Right cardiac atrium (tissue), 5 donors: ENCODE measurements at regions not wholly inside any gene's neighbourhood (a gene's known extent, or its start where the extent isn't known, plus 50 kb on each side); places are given as distances from the start of the nearest gene placed in this dataset.

Experiments used
- ATAC-seq, 2 donors: fragments of 200-7000 bp; cut with Tn5 transposase; one replicate each; pipeline versions ENCODE4 v1.8.0 to v1.9.1; 2020; ENCODE audit warnings: moderate library complexity in 2 of 2, mild to moderate bottlenecking in 1 of 2
- DNase-seq, 3 donors: peaks; one replicate each; pipeline ENCODE4 v3.0.0-alpha.2; 2020
- H3K27ac ChIP-seq: one replicate; pipeline ENCODE4 v1.5.1; 2013; ENCODE audit warnings: mild to moderate bottlenecking, low read length, control low read depth, moderate library complexity
- H3K27me3 ChIP-seq: one replicate; pipeline ENCODE4 v1.6.1; 2013; ENCODE audit not compliant: control insufficient read depth, insufficient read depth
- H3K4me1 ChIP-seq: one replicate; pipeline ENCODE4 v1.6.1; 2013; ENCODE audit warnings: low read length; ENCODE audit not compliant: control insufficient read depth, insufficient read depth
- H3K4me3 ChIP-seq: one replicate; pipeline ENCODE4 v1.5.1; 2013; ENCODE audit warnings: low read length, control low read depth
- H3K9me3 ChIP-seq: one replicate; pipeline ENCODE4 v1.6.1; 2013; ENCODE audit warnings: low read length; ENCODE audit not compliant: control insufficient read depth
- WGBS: extraction: QIAGEN DNeasy Blood & Tissue Kit; methylation state at CpG from one replicate; pipeline ENCODE4 v1.1.7; 2013; 5-methylcytosine and 5-hydroxymethylcytosine counted together
- intact Hi-C, 4 donors: fragments of 100-400 bp; cut with DNase I; formaldehyde crosslinking; loops; one replicate each; pipeline versions ENCODE4 v1.11.0 to v1.14.0; 2022 to 2023
- donor health status: healthy with polysubstance abuse.
- donor health status: DM: no; HTN: yes; CAD: no.
- donor health status: DM: no; HTN: no; CAD: no.
- donor health status: DM: no; HTN: yes; CAD: no; lungs with severe emphysema.
- donor health status: DM: yes; HTN: yes; CAD: no.

DNA sequence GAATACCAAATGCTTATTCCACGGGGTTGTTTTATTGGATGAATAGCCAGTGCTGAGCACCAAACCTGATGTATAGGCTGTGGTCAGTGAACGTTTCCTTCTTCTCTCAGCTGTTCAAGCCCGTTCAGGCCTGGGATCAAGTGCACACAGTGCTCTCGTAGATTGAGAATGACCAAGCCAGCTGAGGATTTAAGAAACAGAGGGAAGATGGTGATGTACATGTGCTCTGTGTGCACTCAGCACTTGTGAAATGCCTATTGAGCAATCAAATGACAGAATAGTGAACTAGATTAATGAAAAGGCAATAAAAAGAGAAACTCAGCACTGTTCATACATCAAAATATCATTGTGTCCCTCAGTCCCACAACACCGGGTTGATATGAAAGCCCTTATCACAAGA, 302.5 kb downstream of the BMPER start:
- 90% methylated on average over 5 of the region's 5 CpGs for WGBS
- Histone ChIP-seq H3K4me3 (no peak overlapping the region), H3K27me3 (no peaks in the 10 kb centered on the region), H3K4me1 (no peaks in the 10 kb centered on the region), H3K9me3 (no peaks in the 10 kb centered on the region), H3K27ac (no peak overlapping the region)
- DNase-seq = no peak
- intact Hi-C loops = no loop called here
- no peak for ATAC-seq

DNA sequence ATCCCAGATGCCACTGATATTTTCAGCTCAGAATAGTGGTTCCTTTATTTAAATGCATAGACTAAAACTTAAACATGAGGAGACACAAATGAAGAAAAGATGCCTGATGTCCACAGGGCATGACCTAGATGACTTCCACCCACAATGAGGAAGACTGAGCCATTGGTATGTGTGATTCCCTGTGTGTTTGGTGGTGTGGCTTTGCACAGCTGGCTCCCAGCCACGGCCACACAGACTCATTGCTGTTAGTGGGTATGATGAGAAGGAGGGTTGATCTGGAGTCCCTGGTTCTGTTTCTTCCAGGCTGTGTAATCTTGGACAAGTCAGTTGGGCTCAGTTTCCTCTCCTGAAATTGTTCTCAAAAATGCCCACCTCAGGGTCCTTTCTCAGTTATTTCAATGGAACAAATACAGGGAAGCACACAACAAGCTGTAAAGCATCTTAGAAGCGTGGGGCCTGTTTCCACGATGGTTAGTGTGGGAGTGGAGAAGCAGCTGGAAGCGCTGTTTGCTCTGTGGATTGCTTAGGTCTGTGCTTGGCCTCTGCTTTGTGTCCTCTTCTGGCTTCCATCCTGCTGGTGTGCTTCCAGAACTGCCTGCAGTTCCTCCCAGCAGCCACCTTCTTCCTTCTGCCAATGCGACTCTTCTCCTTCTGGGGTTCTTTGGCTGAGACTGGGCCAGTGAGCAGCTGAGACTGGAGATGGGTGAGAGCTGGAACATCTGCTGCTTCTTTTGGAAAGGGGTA, 303.7 kb downstream of the BMPER start:
- no peak for ATAC-seq
- H3K4me3 ChIP-seq = no peak overlapping the region

DNA sequence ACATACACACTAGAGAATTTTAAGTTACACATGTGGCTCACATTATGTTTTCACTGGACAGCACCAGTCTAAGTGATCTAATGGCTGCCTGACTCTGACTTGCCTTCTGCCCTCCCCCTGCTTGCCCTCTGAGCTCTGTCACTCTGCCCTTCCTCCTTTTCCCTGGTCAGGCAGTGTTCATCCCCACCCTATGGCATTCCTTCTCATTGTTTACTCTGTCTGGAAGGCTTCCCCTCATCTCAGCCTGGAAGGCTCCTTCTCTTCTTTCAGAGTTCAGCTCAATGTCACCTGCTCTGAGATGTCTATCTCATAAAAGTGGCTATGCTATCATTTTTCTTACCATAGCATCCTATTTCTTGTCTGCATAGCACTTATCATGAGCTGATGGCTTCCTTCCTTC, 305.7 kb downstream of the BMPER start:
- intact Hi-C loops = no loop called here
- Histone ChIP-seq H3K27me3 (no peaks in the 10 kb centered on the region), H3K4me1 (no peaks in the 10 kb centered on the region), H3K9me3 (no peaks in the 10 kb centered on the region), H3K27ac (no peak overlapping the region), H3K4me3 (no peak overlapping the region)
- no peak for DNase-seq
- ATAC-seq = no peak

More for the DNA sequence above, 303.7 kb downstream of the BMPER start:
- no peaks in the 10 kb centered on the region for H3K27me3 ChIP-seq
- WGBS = 72% methylated on average over 5 of the region's 5 CpGs
- no peak overlapping the region for H3K27ac ChIP-seq
- H3K9me3 ChIP-seq = no peaks in the 10 kb centered on the region
- H3K4me1 ChIP-seq = no peaks in the 10 kb centered on the region
- peak in 1 of 3 donors; percentile 49 for DNase-seq
- intact Hi-C loops = no loop called here

DNA sequence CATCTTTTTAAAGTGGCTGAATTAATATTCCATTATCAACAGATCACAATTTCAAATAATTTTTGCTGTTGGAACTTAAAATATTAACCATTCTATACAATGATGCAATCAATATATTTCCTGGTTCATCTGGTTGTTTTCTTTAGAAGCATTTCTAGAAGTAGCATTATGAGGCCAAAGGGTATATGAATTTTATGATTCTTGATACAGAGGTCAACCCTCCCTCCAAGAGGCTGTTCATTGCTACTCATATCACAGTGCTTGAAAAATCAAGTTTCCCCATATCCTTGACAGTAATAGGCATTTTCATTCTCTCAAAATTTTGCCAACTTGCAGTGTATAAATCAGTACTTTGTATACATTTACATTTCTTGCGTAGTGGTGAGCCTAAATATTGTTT, 312.6 kb downstream of the BMPER start:
- Histone ChIP-seq H3K4me3 (no peak overlapping the region), H3K27me3 (no peaks in the 10 kb centered on the region), H3K4me1 (no peaks in the 10 kb centered on the region), H3K27ac (no peak overlapping the region), H3K9me3 (no peaks in the 10 kb centered on the region)
- DNase-seq (no peak), ATAC-seq (no peak)
- intact Hi-C loops = no loop called here
- 94% methylated on average over 1 of the region's 1 CpG for WGBS

DNA sequence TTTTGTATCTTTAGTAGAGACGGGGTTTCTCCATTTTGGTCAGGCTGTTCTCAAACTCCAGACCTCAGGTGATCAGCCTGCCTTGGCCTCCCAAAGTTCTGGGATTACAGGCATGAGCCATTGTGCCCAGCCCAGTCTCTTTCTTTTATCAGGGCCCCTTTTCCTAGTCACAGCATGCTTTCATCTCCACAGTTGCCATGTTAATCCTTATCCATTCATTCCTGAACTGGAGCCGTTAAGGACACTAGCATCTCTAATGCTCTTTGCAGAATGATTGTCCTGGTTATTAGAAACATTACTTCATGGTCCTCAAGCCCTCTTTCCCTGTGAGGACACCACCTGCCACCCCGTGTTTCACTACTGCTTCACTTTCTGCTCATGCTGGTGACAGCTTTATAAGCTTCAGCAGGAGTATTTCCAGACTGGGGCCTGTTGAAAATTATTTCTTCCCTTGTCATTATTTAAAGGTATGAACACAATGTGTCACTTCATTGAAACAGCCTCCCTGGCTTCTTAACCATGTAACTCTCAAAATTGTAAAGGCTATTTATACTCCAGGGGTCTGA, 313.9 kb downstream of the BMPER start:
- intact Hi-C loops = no loop called here
- no peak for DNase-seq
- H3K27me3 ChIP-seq = no peaks in the 10 kb centered on the region
- H3K9me3 ChIP-seq = no peaks in the 10 kb centered on the region
- H3K27ac ChIP-seq = no peak overlapping the region
- no peak overlapping the region for H3K4me3 ChIP-seq
- no peaks in the 10 kb centered on the region for H3K4me1 ChIP-seq
- 67% methylated on average over 3 of the region's 3 CpGs for WGBS
- no peak for ATAC-seq

- Histone ChIP-seq H3K9me3 (no peaks in the 10 kb centered on the region), H3K4me3 (no peak overlapping the region), H3K27me3 (no peaks in the 10 kb centered on the region), H3K27ac (no peak overlapping the region), H3K4me1 (no peaks in the 10 kb centered on the region)
- intact Hi-C loops = no loop called here
- ATAC-seq (no peak), DNase-seq (no peak)
- WGBS = 55% methylated on average over 4 of the region's 4 CpGs
These were observed 315.3 kb downstream of the BMPER start for GRCh38 chr7:34220506-34221185.

- no peak overlapping the region for H3K4me3 ChIP-seq
- H3K27me3 ChIP-seq = no peaks in the 10 kb centered on the region
- no peak overlapping the region for H3K27ac ChIP-seq
- intact Hi-C loops = no loop called here
- no peaks in the 10 kb centered on the region for H3K4me1 ChIP-seq
- ATAC-seq (no peak), DNase-seq (no peak)
- no peaks in the 10 kb centered on the region for H3K9me3 ChIP-seq
These were observed 317.0 kb downstream of the BMPER start for GRCh38 chr7:34222316-34222715.

DNA sequence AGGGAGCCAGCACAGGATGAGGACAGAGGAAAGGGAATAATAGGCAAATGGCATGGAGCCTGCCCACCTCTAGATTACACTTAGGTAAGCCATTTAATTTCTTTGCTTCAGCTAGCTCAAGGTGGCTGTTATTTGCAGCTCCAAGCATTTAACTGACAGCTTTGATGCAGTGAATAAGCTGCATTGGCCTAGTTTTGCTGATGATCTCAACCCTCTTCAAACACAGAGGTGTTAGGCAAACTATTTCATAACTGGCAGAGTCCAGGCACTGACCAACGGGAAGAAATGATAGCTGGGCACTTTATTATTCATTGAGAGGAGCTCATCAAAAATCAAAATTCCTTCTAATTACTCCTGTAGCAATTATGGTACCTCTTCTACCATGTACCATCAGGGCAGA, 317.4 kb downstream of the BMPER start:
- no peak for DNase-seq
- H3K4me1 ChIP-seq = no peaks in the 10 kb centered on the region
- no peaks in the 10 kb centered on the region for H3K9me3 ChIP-seq
- H3K27ac ChIP-seq = no peak overlapping the region
- no peak overlapping the region for H3K4me3 ChIP-seq
- intact Hi-C loops = no loop called here
- WGBS = 59% methylated on average over 1 of the region's 1 CpG
- ATAC-seq = no peak
- H3K27me3 ChIP-seq = no peaks in the 10 kb centered on the region

- no peak for DNase-seq
- Histone ChIP-seq H3K4me1 (no peaks in the 10 kb centered on the region), H3K27ac (no peak overlapping the region), H3K4me3 (no peak overlapping the region), H3K27me3 (no peaks in the 10 kb centered on the region), H3K9me3 (no peaks in the 10 kb centered on the region)
- 75% methylated on average over 1 of the region's 1 CpG for WGBS
- ATAC-seq = no peak
- intact Hi-C loops = no loop called here
These were observed 318.9 kb downstream of the BMPER start for GRCh38 chr7:34224281-34224680.

GRCh38 chr7:34225193-34225592, 319.9 kb downstream of the BMPER start:
- no peak for DNase-seq
- Histone ChIP-seq H3K4me1 (no peaks in the 10 kb centered on the region), H3K4me3 (no peak overlapping the region), H3K9me3 (no peaks in the 10 kb centered on the region), H3K27ac (no peak overlapping the region), H3K27me3 (no peaks in the 10 kb centered on the region)
- ATAC-seq = no peak
- intact Hi-C loops = no loop called here
- WGBS = 82% methylated on average over 5 of the region's 5 CpGs

DNA sequence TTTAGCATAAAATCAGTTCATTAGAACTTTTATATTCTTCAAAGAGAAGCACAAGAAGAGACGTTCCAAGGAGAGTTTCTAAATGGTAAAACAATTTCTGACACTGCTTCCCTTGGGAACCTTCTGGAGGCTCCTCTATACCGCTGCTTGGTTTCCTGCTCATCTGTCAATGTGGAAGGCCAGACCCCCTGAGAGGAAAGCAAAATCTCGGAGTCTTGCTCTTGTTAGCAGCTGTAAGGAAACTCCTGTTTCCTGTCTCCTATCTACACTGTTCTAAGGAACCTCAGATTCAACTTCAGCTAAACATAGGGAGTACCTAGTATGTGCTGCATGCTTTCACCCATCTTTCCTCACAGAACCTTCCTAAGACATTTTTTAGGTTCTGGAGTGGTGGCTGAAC, 322.2 kb downstream of the BMPER start:
- no peaks in the 10 kb centered on the region for H3K27me3 ChIP-seq
- ATAC-seq = no peak
- WGBS = 20% methylated on average over 3 of the region's 3 CpGs
- intact Hi-C loops = no loop called here
- DNase-seq = no peak
- H3K9me3 ChIP-seq = no peaks in the 10 kb centered on the region
- no peak overlapping the region for H3K4me3 ChIP-seq
- no peaks in the 10 kb centered on the region for H3K4me1 ChIP-seq
- no peak overlapping the region for H3K27ac ChIP-seq
